ENCODE measurements at regions not wholly inside any gene's neighbourhood (a gene's known extent, or its start where the extent isn't known, plus 50 kb on each side); places are given as distances from the start of the nearest gene placed in this dataset.

DNA sequence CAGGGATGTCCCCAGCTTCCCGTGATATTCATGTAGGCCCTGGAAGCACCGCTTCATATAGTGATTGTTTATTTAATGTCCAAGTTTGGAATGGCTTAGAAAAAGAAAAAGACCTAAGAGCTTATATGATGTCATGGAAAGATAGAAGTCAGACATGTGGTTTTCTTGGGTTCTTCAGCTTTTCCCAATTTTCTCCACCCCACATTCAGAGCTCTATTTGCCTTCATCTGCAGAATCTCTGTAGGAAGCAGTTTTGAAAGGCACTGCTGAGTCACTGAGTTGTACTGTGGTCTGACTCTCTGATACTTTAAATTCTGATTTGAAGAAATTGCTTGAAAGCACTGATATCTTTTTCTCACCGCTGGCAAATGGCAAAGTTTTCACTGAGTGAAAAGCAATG is 120.6 kb upstream of the EDNRA start:
- no peaks in the 10 kb centered on the region for H3K27me3 ChIP-seq (ENCODE audit: insufficient read depth, low read length)
- no peak overlapping the region for H2BK5ac ChIP-seq (ENCODE audit: insufficient read length, low read length)
- no peak overlapping the region for H3K4me2 ChIP-seq (ENCODE audit: insufficient read depth, insufficient read length, low read length)
- no peaks in the 10 kb centered on the region for H4K20me1 ChIP-seq (ENCODE audit: control insufficient read depth, insufficient read depth, insufficient read length)
- Mint-ChIP-seq H3K4me1 (no peaks in the 10 kb centered on the region), H3K27me3 (ENCODE audit: low read depth) (peaks cover 1% of the 10 kb centered on the region; the same call in 1 of the 2 replicates), H3K36me3 (ENCODE audit: insufficient read depth in 1 of 3, low read depth in 3 of 3) (peaks cover 0 to 5% (median 4%) of the 10 kb centered on the region in 3 experiments; a peak in 3 of 7 replicates), H3K9me3 (peaks cover 4 to 13% of the 10 kb centered on the region in 2 experiments; a peak in 4 of 5 replicates), H3K27ac (no peak overlapping the region), H3K4me3 (no peak overlapping the region)
- TF ChIP-seq, protein P1, sequence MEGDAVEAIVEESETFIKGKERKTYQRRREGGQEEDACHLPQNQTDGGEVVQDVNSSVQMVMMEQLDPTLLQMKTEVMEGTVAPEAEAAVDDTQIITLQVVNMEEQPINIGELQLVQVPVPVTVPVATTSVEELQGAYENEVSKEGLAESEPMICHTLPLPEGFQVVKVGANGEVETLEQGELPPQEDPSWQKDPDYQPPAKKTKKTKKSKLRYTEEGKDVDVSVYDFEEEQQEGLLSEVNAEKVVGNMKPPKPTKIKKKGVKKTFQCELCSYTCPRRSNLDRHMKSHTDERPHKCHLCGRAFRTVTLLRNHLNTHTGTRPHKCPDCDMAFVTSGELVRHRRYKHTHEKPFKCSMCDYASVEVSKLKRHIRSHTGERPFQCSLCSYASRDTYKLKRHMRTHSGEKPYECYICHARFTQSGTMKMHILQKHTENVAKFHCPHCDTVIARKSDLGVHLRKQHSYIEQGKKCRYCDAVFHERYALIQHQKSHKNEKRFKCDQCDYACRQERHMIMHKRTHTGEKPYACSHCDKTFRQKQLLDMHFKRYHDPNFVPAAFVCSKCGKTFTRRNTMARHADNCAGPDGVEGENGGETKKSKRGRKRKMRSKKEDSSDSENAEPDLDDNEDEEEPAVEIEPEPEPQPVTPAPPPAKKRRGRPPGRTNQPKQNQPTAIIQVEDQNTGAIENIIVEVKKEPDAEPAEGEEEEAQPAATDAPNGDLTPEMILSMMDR (conservative IDR thresholded peaks at IDR 0.05) = no peak
- H2BK20ac ChIP-seq (ENCODE audit: low read depth, low read length, poor library complexity, severe bottlenecking) = no peak overlapping the region
- H3K9ac ChIP-seq (ENCODE audit: extremely low read depth, insufficient read length, low read length) = no peak overlapping the region
- no peak overlapping the region for H4K8ac ChIP-seq (replicated peaks; ENCODE audit: insufficient read length, low read depth, low read length)
- H2BK120ac ChIP-seq (ENCODE audit: low read depth, low read length, poor library complexity, severe bottlenecking) = no peak overlapping the region
- no peak overlapping the region for H3K4ac ChIP-seq (ENCODE audit: low read depth, low read length)
- WGBS (ENCODE audit: extremely low coverage, insufficient read length, low lambda C conversion rate) = no CpG with 5 or more reads among the region's 3 CpGs
- no peak overlapping the region for H4K91ac ChIP-seq (ENCODE audit: insufficient read length, low read depth, low read length)
- H3K79me2 ChIP-seq (ENCODE audit: insufficient read depth, low read length) = no peaks in the 10 kb centered on the region
- no peak overlapping the region for H3K56ac ChIP-seq (ENCODE audit: insufficient read length, low read depth, low read length)
- no peak overlapping the region for H3K14ac ChIP-seq (ENCODE audit: insufficient read depth, low read length)
- no peaks in the 10 kb centered on the region for H3K4me1 ChIP-seq (ENCODE audit: insufficient read depth, low read length)
- H2BK15ac ChIP-seq (ENCODE audit: low read depth, low read length) = no peak overlapping the region
- no peak overlapping the region for H4K5ac ChIP-seq (ENCODE audit: insufficient read length, low read depth, low read length)
- no peak overlapping the region for H3K18ac ChIP-seq (ENCODE audit: insufficient read length, low read depth, low read length)
- H3K79me1 ChIP-seq (ENCODE audit: insufficient read depth, low read depth, low read length, poor library complexity, severe bottlenecking) = no peaks in the 10 kb centered on the region
- no peak overlapping the region for H2AK5ac ChIP-seq (ENCODE audit: insufficient read length, low read length)
- H3T11ph ChIP-seq (ENCODE audit: low read length) = no peak overlapping the region
- no peak for DNase-seq
- H3K9me3 ChIP-seq (ENCODE audit: control insufficient read depth, low read depth, low read length) = no peaks in the 10 kb centered on the region
- no peaks in the 10 kb centered on the region for H3K23me2 ChIP-seq (ENCODE audit: insufficient read length, low read depth, low read length, poor library complexity, severe bottlenecking)
- H3K27ac ChIP-seq (ENCODE audit: insufficient read length, low read depth, low read length) = no peak overlapping the region
- H3K23ac ChIP-seq (ENCODE audit: insufficient read length, low read depth, low read length) = no peak overlapping the region
- H2AFZ ChIP-seq (ENCODE audit: low read length) = no peak overlapping the region
- no peak overlapping the region for H2BK12ac ChIP-seq (ENCODE audit: insufficient read length, low read depth, low read length)

Data from H9 (cell line).